OCI-LY3 (cell line): ENCODE measurements at regions not wholly inside any gene's neighbourhood (a gene's known extent, or its start where the extent isn't known, plus 50 kb on each side); places are given as distances from the start of the nearest gene placed in this dataset.

ENCODE experiments used
- H2AFZ ChIP-seq: fragments of 200-600, 300-600 bp; shearing (Covaris generic); 2 replicates; pipeline ENCODE4 v1.6.0; 2014; ENCODE audit warnings: antibody characterized with exemption, low read depth, low read length
- H3K27ac ChIP-seq: fragments of 200-600, 300-600 bp; sonication (generic); 2 replicates; pipeline ENCODE4 v1.5.1; 2014; ENCODE audit warnings: mild to moderate bottlenecking, low read length, moderate library complexity, mixed read lengths
- H3K27me3 ChIP-seq: fragments of 200-600, 300-600 bp; sonication (generic); 2 replicates; pipeline ENCODE4 v1.6.1; 2014; ENCODE audit warnings: low read depth, low read length, mixed read lengths
- H3K36me3 ChIP-seq: fragments of 200-600, 300-600 bp; sonication (generic); replicated peaks from 2 replicates; pipeline ENCODE3; 2014; ENCODE audit warnings: low read depth, low read length, mixed read lengths
- H3K4me1 ChIP-seq: fragments of 300-600, 200-600 bp; sonication (generic); 2 replicates; pipeline ENCODE4 v1.6.1; 2014; ENCODE audit warnings: low read length, mixed read lengths
- H3K4me2 ChIP-seq: fragments of 200-600, 300-600 bp; sonication (generic); 2 replicates; pipeline ENCODE4 v1.6.1; 2014; ENCODE audit warnings: low read length, mixed read lengths
- H3K4me3 ChIP-seq: fragments of 300-600, 200-600 bp; sonication (generic); 2 replicates; pipeline ENCODE4 v1.5.1; 2014; ENCODE audit warnings: antibody characterized with exemption, mild to moderate bottlenecking, low read length, moderate library complexity
- H3K79me2 ChIP-seq: fragments of 300-600, 200-600 bp; shearing (Covaris generic); 2 replicates; pipeline ENCODE4 v1.6.1; 2014; ENCODE audit warnings: mild to moderate bottlenecking, low read length, mixed read lengths
- H3K9ac ChIP-seq: fragments of 300-600, 200-600 bp; shearing (Covaris generic); 2 replicates; pipeline ENCODE4 v1.6.0; 2014; ENCODE audit warnings: mild to moderate bottlenecking, low read length, moderate library complexity
- H3K9me3 ChIP-seq: fragments of 200-600, 300-600 bp; shearing (Covaris generic); 2 replicates; pipeline ENCODE4 v1.6.1; 2014; ENCODE audit warnings: low read length, mixed read lengths; ENCODE audit not compliant: insufficient read depth
- H4K20me1 ChIP-seq: fragments of 200-600, 300-600 bp; sonication (generic); 2 replicates; pipeline ENCODE4 v1.6.1; 2016; ENCODE audit warnings: low read length, mixed read lengths; ENCODE audit not compliant: insufficient read depth
- CTCF ChIP-seq: fragments of 200-600, 300-600 bp; sonication (generic); IDR thresholded peaks from 2 replicates; pipeline ENCODE4 v1.5.1; 2014; ENCODE audit warnings: antibody characterized with exemption, low read length, low read depth
- EZH2phosphoT487 ChIP-seq: fragments of 200-600 bp; shearing (Covaris generic); IDR thresholded peaks from 2 replicates; pipeline ENCODE4 v1.6.1; 2018; ENCODE audit warnings: antibody characterized with exemption, mixed run types, low read depth

- Histone ChIP-seq H3K36me3 (no peaks in the 10 kb centered on the region), H3K9me3 (no peaks in the 10 kb centered on the region), H3K4me3 (no peak overlapping the region), H3K4me2 (no peak overlapping the region), H2AFZ (no peak overlapping the region), H3K4me1 (no peaks in the 10 kb centered on the region), H3K79me2 (no peaks in the 10 kb centered on the region), H3K9ac (no peak overlapping the region), H3K27ac (no peak overlapping the region), H3K27me3 (peaks cover 27% of the 10 kb centered on the region), H4K20me1 (no peaks in the 10 kb centered on the region)
- no peak for TF ChIP-seq EZH2phosphoT487
- no peak for TF ChIP-seq CTCF
Measured at GRCh38 chr20:22232473-22232872, 351.9 kb downstream of the FOXA2 start.

GRCh38 chr20:22226849-22227700 is 357.3 kb downstream of the FOXA2 start:
- H3K4me2 ChIP-seq: no peak overlapping the region
- H3K9ac ChIP-seq: no peak overlapping the region
- peaks cover 31% of the 10 kb centered on the region for H3K27me3 ChIP-seq
- H3K4me1 ChIP-seq: no peaks in the 10 kb centered on the region
- no peaks in the 10 kb centered on the region for H3K36me3 ChIP-seq
- no peaks in the 10 kb centered on the region for H3K79me2 ChIP-seq
- no peak overlapping the region for H3K27ac ChIP-seq
- no peak overlapping the region for H2AFZ ChIP-seq
- no peak overlapping the region for H3K4me3 ChIP-seq
- no peaks in the 10 kb centered on the region for H3K9me3 ChIP-seq
- TF ChIP-seq CTCF (no peak), EZH2phosphoT487 (no peak)
- no peaks in the 10 kb centered on the region for H4K20me1 ChIP-seq

- Histone ChIP-seq H3K9me3 (no peaks in the 10 kb centered on the region), H3K27ac (no peak overlapping the region), H4K20me1 (no peaks in the 10 kb centered on the region), H3K79me2 (no peaks in the 10 kb centered on the region), H3K27me3 (peaks cover 22% of the 10 kb centered on the region), H3K36me3 (no peaks in the 10 kb centered on the region), H3K4me3 (no peak overlapping the region), H3K4me2 (no peak overlapping the region), H2AFZ (no peak overlapping the region), H3K9ac (no peak overlapping the region), H3K4me1 (no peaks in the 10 kb centered on the region)
- no peak for TF ChIP-seq EZH2phosphoT487
- TF ChIP-seq CTCF: no peak
Measured at GRCh38 chr20:22223236-22223635, 361.1 kb downstream of the FOXA2 start.

- H3K27me3 ChIP-seq: peaks cover 32% of the 10 kb centered on the region
- no peak overlapping the region for H3K9ac ChIP-seq
- peaks cover 6% of the 10 kb centered on the region for H3K4me1 ChIP-seq
- H3K4me3 ChIP-seq: no peak overlapping the region
- H2AFZ ChIP-seq: no peak overlapping the region
- H3K4me2 ChIP-seq: no peak overlapping the region
- H3K79me2 ChIP-seq: no peaks in the 10 kb centered on the region
- H3K27ac ChIP-seq: no peak overlapping the region
- no peaks in the 10 kb centered on the region for H3K9me3 ChIP-seq
- H3K36me3 ChIP-seq: no peaks in the 10 kb centered on the region
- no peaks in the 10 kb centered on the region for H4K20me1 ChIP-seq
- no peak for TF ChIP-seq CTCF
- no peak for TF ChIP-seq EZH2phosphoT487
Measured at GRCh38 chr20:22217712-22218352, 366.5 kb downstream of the FOXA2 start.
